ENCODE measurements at regions not wholly inside any gene's neighbourhood (a gene's known extent, or its start where the extent isn't known, plus 50 kb on each side); places are given as distances from the start of the nearest gene placed in this dataset.

- TF ChIP-seq CTCF (IDR thresholded peaks at IDR 0.05; ENCODE audit: insufficient read depth, low read depth, low read length) (no peak), EZH2 (IDR thresholded peaks at IDR 0.05; ENCODE audit: insufficient read depth, low read length) (no peak)
Observed at GRCh38 chr3:168495932-168496331, 400.2 kb upstream of the GOLIM4 start.
